Globus pallidus (tissue), 1 donor: ENCODE measurements at regions not wholly inside any gene's neighbourhood (a gene's known extent, or its start where the extent isn't known, plus 50 kb on each side); places are given as distances from the start of the nearest gene placed in this dataset.

ENCODE experiments used
- DNase-seq: peaks from one replicate; pipeline ENCODE4 v3.0.0-alpha.2; 2015; ENCODE audit warnings: low spot score

- no peak for DNase-seq
Measured at GRCh38 chr2:15719566-15720313, 128.1 kb downstream of the DDX1 start.

- no peak for DNase-seq
Measured at GRCh38 chr2:15720561-15721307, 129.1 kb downstream of the DDX1 start.

DNA sequence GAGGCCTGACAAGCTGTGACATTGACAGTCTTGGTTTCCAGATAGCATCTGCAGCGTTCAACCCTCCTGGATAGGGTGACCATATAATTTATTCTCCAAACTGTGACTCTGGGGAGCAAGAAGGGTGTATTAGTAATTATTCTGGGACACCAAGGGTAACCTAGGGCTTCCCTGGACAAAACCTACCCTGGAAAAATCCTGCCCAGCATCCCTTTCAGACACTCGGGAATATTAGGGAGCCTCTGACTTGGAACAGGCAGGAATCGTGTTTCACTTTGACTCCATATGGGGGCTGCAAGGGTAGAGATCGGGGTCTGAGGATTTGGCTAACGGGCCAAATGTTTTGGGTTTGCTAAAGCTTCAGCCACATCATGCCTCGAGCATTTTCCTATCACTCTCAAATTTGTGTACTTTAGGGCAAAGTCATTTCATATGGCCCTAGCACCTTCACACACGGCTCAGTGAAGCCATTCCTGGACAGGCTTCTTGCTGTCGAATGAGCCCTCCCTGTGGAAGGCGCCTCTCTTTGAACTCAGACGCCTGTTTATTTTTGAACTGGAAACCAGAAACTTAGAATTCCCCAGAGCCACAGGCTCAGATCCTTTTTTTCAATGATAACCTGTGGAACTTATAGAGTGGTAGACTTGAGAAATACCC is 129.9 kb downstream of the DDX1 start:
- no peak for DNase-seq

DNA sequence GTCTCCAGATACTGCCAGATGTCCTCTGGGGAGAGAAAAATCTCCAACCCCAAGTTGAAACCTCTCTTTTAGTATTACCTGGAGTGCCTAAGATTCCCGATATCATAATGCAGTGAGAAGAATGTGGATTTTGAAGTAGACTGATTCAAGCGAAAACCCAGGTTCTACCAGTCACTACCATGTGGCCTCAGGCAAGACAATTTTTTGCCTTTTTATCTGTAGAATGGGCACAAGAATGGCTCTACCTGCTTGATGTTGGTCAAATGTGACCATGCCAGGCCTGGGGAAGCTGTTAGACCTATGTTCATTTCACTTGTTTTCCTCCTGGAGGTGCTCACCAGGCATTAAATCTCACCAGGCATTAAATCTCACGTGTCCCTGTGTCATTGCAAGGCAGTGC is 131.3 kb downstream of the DDX1 start:
- DNase-seq: no peak

DNA sequence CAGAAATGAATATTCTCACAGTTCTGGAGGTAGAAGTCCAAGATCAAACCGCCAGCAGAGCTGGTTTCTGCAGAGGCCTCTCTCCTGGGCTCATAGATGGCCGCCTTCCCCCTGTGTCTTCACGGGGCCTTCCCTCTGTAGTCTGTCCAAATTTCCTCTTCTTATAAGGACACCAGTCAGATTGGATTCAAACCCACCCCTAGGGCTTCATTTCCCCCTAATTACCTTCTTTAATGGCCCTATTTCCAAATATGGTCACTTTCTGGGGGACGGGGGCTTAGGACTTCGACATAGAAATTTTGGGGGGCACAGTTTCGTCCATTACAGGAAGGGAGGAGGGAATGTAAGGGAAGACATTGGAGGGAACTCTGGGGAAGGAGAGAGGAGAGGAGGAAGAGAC is 132.6 kb downstream of the DDX1 start:
- DNase-seq: no peak

DNA sequence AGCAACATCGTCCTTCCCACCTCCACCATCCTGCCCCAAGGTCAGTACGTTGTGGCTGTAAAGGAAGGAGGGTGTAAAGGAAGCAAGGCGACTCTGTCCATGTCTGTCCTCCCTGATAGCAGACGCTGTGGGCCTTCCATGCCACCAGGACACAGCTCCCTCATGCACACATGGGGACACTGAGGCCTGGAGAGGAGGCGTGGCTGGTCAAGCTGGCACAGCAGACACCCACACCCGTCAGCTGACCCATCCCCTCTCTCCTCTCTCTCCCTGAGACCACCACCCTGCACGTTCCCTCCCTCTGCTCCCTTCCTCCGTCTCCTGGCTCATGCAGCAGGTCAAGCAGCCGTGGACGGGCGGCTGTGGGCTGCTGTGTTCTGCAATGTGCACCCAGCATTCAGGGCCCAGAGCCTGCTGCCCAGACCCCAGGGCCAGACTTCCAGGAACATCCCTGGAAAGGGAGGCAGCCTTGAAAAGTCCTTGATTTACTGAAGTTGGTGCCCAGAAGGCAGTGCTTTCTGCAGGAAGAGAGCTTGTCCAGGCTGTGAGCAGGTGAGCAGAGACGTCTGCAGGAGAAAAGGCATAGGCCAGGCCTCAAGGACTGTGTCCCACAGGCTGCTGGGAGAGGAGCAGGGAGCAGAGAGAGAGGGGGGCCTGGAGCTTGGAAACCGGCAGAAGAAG is 133.6 kb downstream of the DDX1 start:
- DNase-seq: no peak

DNA sequence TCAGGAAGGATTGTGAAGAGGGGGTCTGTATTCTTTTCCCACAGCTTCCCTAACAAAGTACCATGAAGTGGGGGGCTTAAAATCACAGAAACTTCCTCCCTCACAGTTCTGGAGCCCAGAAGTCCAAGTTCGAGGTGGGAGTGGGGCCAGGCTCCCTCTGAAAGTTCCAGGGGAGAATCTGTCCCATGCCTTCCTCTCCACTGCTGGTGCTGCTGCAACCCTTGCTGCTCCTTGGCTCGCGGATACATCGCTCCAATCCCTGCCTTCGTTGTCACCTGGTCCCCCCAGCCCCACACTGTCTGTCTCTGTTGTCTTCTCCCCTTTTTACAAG is 134.1 kb downstream of the DDX1 start:
- no peak for DNase-seq

- DNase-seq: no peak
Measured at GRCh38 chr2:15726321-15727057, 134.8 kb downstream of the DDX1 start.

- no peak for DNase-seq
Measured at GRCh38 chr2:15727396-15728244, 136.0 kb downstream of the DDX1 start.

DNA sequence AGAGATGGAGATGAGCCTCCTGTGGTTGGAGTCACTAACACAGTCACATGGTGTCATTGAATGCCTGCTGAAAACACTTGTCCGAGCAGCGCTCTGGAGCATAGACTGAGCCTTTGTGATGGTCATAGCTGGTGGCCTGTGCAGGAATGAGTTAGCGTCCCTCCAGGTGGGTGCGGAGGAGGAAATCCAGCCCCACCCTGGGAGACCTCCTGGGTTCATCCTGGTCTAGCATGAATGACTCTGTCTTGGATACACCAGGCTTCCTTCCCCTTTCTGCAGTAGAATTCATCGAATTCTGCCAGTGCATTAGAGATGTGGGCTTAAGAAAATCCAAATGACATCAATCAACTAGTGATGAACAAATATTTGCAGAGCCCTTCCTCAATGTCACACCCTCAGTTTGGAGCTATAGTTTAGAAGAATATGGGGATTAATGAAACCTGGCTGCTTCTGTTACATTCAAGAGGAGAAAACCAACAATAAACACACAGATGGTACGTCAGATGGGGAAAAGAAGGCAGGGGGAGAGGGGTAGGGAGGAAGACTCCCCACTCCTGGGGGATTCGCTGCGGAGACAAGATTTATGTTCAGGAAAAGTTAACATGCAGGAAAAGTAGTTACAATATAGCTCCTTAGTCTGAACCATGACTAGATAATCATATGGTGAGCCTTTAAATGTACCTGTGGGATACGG is 136.7 kb downstream of the DDX1 start:
- DNase-seq: peak; percentile 87

DNA sequence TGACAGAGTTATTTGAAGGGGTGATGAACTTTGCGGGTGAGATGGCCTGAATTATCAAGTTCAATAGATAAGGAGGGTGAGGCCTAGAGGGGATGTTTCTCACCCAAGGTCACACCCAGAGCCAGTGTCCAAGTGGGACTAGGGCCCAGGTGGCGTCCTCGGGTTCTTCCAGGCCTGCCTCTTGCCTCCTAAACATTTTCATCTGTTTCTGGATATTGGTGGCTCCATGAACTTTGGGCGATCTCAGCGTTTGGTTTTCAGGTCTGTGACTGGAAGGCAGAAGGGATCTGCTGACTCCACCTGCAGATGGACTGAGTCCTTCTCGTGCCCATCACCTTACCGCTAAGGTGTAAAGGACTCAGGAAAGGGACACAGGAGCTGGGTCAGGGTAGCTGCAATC is 137.3 kb downstream of the DDX1 start:
- no peak for DNase-seq

DNA sequence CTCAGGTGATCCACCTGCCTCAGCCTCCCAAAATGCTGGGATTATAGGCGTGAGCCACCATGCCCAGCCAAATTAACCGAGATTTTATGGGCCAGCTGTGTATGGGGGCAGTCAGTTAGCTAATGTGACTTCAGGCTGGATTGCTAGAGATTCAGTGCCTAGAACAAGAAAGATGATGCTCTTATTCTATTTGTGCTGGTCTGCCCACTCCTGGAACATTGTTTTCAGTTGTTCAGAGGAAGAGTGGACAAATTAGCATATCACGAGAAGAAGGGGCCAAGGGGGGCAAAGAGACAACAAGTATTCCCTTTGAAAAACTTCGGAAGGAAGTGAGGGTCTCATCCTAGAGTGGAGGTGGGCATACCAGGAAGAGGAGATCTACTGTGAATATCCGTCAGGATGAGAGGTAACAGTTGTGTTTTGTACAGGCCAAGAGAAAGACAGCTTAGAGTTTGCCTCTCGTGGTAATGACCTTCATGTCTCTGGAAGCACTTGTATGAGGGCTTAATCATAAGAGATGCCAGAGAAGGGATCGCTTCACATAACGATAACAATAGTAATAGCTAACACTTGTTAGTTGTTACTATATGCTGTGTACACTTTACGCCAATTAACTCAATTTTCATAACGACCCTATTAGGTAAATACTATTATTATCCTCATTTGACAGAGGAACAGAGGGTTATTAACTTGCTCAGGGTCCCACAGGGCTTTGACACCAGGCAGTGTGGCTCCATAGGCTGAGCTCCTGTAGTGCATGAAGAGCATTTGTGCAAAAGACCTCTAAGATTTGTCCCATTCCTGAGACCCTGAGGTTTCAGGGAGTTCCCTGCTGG is 138.3 kb downstream of the DDX1 start:
- peak; percentile 23 for DNase-seq

GRCh38 chr2:15730545-15731212 is 139.0 kb downstream of the DDX1 start:
- peak; percentile 94 for DNase-seq

- DNase-seq: no peak
Measured at GRCh38 chr2:15731213-15731888, 139.7 kb downstream of the DDX1 start.

DNA sequence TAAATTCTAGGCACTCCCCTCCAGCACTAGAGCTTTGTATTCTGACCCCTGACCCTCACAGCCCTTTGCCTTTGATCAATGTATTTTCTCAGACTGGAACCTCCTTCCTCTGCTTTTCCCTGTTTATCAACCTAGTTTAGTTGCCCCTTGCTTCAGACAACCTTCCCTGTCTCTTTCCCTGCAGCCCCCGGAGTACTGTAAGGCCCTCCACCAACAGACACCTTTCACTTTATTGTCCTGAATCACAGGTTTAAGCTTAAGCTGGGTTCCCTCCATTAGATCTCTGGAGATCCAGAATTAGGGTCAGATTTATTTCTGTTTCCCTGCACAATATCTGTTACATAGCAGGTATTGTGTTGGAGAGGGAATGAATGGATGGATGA is 140.2 kb downstream of the DDX1 start:
- no peak for DNase-seq

- DNase-seq: no peak
Measured at GRCh38 chr2:15732341-15733077, 140.8 kb downstream of the DDX1 start.

DNA sequence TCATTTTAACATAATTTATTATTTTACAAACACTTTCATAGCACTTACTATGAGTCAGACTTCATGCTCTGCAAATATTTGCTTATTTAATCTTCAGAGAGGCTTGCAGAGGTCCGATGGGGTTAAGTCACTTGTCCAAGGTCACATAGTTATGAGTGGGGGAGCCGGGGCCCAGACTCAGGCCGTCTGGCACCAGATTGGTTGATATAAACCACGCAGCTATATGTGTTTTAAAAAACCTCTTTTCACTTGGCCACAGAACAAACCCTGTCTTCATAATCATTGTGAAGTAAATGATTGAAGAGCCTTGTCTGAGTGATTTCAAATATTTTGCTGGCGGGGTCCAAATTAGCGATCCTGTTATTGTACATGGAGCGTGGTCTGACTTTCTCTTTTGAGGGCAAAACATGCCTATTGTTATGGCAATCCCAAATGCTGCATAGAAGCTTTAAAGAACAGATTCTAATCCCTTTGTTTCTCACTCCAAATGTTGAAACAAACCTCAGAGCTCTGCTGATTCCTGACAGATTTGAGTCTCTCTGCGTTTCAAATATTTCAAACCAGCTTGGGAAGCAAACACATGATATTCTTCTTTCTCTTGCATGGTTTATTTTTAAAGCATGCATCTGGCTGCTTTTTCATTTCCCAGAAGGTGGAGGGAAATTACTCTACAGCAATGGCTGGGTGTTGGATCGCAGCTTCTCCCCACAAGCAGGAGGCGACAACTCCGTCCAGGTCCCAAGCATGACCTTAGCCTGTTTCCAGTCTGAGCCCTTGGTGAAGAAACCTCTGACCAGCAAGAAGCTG is 142.4 kb downstream of the DDX1 start:
- DNase-seq: no peak
